Neural crest cell (in vitro differentiated cells): ENCODE measurements at regions not wholly inside any gene's neighbourhood (a gene's known extent, or its start where the extent isn't known, plus 50 kb on each side); places are given as distances from the start of the nearest gene placed in this dataset.
A peak's percentile ranks its signal among the peaks of the same experiment; 100 is the strongest.

ENCODE experiments used
- DNase-seq: peaks from one replicate; pipeline ENCODE4 v3.0.0; 2021; ENCODE audit warnings: low read depth, mixed read lengths, low spot score
- H3K27ac Mint-ChIP-seq: one replicate; pipeline ENCODE4 v1.8.0; 2021; ENCODE audit warnings: mild to moderate bottlenecking, mixed read lengths; ENCODE audit not compliant: unreplicated experiment
- H3K27me3 Mint-ChIP-seq: 2 replicates; pipeline ENCODE4 v1.8.0; 2021; ENCODE audit warnings: low read depth, mild to moderate bottlenecking, mixed read lengths
- H3K36me3 Mint-ChIP-seq: 2 replicates; pipeline ENCODE4 v1.8.0; 2021; ENCODE audit warnings: low read depth, mild to moderate bottlenecking, mixed read lengths
- H3K4me1 Mint-ChIP-seq: 2 replicates; pipeline ENCODE4 v1.8.0; 2021; ENCODE audit warnings: mixed read lengths
- H3K4me3 Mint-ChIP-seq: one replicate; pipeline ENCODE4 v1.8.0; 2021; ENCODE audit warnings: mild to moderate bottlenecking, mixed read lengths
- H3K9me3 Mint-ChIP-seq: 2 replicates; pipeline ENCODE4 v1.8.0; 2021; ENCODE audit warnings: mixed read lengths
- TF ChIP-seq, protein P1 (sequence below): fragments of 200-600 bp; sonication (generic); conservative IDR thresholded peaks from 2 replicates; pipeline ENCODE4 v1.5.0; 2021; ENCODE audit warnings: antibody characterized with exemption, mild to moderate bottlenecking

DNA sequence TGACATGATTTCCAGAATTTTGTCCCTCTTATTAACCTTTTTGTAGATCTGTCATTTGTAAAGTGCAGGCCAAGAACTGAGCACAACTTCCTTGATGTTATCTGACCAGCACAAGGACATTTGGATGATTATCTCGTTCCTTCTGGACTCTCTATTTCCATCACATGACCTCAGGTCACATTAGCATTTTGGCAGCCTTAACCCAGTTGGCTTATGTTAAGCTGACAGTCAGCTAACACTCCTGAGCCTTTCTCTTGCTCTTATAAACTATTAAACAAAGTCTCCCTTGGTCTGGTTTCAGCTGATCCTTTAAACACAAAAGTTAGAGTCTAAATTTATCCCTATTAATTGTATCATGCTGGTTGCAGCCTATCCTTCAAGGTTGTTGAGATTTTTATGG lies 167.2 kb upstream of the RBBP8 start:
- no peak overlapping the region for H3K27ac Mint-ChIP-seq
- peaks cover 3% of the 10 kb centered on the region for H3K9me3 Mint-ChIP-seq
- no peaks in the 10 kb centered on the region for H3K27me3 Mint-ChIP-seq
- TF ChIP-seq, protein P1, sequence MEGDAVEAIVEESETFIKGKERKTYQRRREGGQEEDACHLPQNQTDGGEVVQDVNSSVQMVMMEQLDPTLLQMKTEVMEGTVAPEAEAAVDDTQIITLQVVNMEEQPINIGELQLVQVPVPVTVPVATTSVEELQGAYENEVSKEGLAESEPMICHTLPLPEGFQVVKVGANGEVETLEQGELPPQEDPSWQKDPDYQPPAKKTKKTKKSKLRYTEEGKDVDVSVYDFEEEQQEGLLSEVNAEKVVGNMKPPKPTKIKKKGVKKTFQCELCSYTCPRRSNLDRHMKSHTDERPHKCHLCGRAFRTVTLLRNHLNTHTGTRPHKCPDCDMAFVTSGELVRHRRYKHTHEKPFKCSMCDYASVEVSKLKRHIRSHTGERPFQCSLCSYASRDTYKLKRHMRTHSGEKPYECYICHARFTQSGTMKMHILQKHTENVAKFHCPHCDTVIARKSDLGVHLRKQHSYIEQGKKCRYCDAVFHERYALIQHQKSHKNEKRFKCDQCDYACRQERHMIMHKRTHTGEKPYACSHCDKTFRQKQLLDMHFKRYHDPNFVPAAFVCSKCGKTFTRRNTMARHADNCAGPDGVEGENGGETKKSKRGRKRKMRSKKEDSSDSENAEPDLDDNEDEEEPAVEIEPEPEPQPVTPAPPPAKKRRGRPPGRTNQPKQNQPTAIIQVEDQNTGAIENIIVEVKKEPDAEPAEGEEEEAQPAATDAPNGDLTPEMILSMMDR: no peak
- H3K4me1 Mint-ChIP-seq: no peaks in the 10 kb centered on the region
- H3K4me3 Mint-ChIP-seq: no peak overlapping the region
- DNase-seq: no peak
- no peaks in the 10 kb centered on the region for H3K36me3 Mint-ChIP-seq

DNA sequence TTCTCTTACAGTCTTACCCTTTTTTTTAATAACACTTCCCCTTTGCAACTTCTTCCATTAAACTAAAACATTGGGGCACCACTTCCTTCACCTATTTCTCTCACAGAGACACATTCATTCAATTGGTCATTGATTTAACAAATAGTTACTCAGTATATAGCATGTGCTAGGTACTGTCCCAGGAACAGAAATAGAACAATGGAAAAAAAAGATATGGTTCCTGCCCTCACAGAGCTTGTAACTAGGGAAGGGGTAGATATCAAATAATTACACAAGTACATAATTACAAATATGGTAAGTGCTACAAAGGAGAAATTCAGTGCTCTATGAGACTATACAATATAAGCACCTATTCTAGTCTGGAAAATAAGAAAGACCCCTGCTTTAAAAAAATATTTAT lies 165.5 kb upstream of the RBBP8 start:
- H3K4me1 Mint-ChIP-seq: no peaks in the 10 kb centered on the region
- H3K27ac Mint-ChIP-seq: no peak overlapping the region
- no peaks in the 10 kb centered on the region for H3K27me3 Mint-ChIP-seq
- DNase-seq: no peak
- TF ChIP-seq, protein P1: no peak
- H3K36me3 Mint-ChIP-seq: peaks cover 3% of the 10 kb centered on the region
- H3K9me3 Mint-ChIP-seq: peaks cover 6% of the 10 kb centered on the region
- H3K4me3 Mint-ChIP-seq: no peak overlapping the region

DNA sequence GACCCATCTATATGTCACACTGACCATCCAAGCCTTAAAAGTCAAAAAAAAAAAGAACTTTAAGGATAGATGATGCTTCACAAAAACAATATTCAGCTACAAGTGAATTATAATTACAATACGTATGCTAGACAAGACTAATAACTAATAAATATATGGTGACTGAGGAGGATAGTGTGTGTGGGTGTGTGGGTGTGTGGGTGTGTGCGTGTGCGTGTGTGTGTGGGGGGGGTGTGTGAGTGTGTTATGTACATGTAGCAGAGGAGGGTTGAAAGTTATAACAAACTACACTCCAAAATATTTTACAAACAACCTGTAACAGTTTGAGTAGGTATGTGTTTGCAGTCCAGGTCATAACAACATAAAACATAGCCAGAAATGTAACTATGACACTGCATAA lies 159.2 kb upstream of the RBBP8 start:
- peaks cover 6% of the 10 kb centered on the region for H3K9me3 Mint-ChIP-seq
- H3K27me3 Mint-ChIP-seq: no peaks in the 10 kb centered on the region
- H3K4me3 Mint-ChIP-seq: no peak overlapping the region
- peak overlapping the region; percentile 27 for H3K27ac Mint-ChIP-seq
- no peak for DNase-seq
- H3K4me1 Mint-ChIP-seq: no peaks in the 10 kb centered on the region
- TF ChIP-seq, protein P1: no peak
- H3K36me3 Mint-ChIP-seq: peaks cover 3% of the 10 kb centered on the region

DNA sequence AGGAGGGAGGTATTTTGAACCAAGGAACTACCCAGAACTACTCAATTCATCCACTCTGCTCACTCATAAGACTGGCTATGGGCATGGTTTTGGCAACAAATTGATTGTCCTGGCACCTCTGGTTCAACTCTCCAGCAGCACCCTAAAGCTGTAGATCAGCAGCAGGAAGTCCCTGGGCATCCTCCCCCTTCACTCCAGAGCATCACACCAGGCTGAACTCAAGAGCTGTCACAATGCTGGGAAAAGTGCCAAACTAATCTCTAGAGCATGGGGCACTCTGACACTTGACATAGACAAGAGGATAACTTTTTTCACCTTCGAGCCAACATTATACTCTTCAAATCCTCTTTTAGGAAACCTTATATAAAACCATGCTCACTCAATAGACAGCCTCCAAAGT lies 154.1 kb upstream of the RBBP8 start:
- Mint-ChIP-seq H3K9me3 (no peaks in the 10 kb centered on the region), H3K4me3 (no peak overlapping the region), H3K36me3 (no peaks in the 10 kb centered on the region), H3K27ac (no peak overlapping the region), H3K4me1 (no peaks in the 10 kb centered on the region), H3K27me3 (peaks cover 2% of the 10 kb centered on the region)
- TF ChIP-seq, protein P1: no peak
- no peak for DNase-seq

DNA sequence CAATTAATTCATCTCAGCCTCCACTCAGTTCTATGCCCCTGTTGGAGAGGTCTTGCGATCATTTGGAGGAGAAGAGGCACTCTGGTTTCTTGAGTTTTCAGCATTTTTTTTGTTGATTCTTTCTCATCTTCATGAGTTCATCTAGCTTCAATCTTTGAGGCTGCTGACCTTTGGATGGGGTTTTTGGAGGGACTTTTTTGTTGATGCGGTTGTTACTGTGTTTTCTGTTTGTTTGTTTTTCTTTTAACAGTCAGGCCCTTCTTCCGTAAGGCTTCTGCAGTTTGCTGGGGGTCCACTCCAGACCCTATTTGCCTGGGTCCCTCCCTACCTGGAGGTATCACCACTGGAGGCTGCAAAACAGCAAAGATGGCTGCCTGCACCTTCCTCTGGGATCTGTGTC lies 149.9 kb upstream of the RBBP8 start:
- H3K27me3 Mint-ChIP-seq: peaks cover 2% of the 10 kb centered on the region
- no peak for DNase-seq
- TF ChIP-seq, protein P1: no peak
- no peak overlapping the region for H3K4me3 Mint-ChIP-seq
- no peaks in the 10 kb centered on the region for H3K4me1 Mint-ChIP-seq
- no peaks in the 10 kb centered on the region for H3K36me3 Mint-ChIP-seq
- no peaks in the 10 kb centered on the region for H3K9me3 Mint-ChIP-seq
- H3K27ac Mint-ChIP-seq: no peak overlapping the region

DNA sequence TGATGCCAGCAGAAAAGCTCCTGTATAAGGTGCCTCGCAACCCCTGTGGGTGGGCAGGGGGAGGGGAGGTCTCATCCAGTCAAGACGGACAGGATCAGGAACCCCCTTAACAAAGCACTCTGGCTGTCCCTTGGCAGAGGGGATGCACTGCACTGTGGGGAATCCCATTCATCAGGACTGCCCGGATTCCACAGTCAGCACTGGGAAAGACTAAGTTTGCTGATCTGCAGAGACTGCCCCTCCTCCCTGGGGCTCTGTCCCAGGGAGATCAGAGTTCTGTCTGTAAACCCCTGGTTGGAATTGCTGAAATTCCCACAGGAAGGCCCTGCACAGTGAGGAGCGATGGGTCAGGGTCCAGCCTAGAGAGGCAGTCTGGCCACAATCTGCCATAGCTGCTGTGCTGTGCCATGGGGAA lies 149.5 kb upstream of the RBBP8 start:
- Mint-ChIP-seq H3K4me3 (no peak overlapping the region), H3K36me3 (no peaks in the 10 kb centered on the region), H3K27me3 (peaks cover 2% of the 10 kb centered on the region), H3K9me3 (no peaks in the 10 kb centered on the region), H3K4me1 (no peaks in the 10 kb centered on the region), H3K27ac (no peak overlapping the region)
- no peak for DNase-seq
- TF ChIP-seq, protein P1: no peak
